ENCODE measurements at regions not wholly inside any gene's neighbourhood (a gene's known extent, or its start where the extent isn't known, plus 50 kb on each side); places are given as distances from the start of the nearest gene placed in this dataset.

GRCh38 chr6:19538096-19538495 is 299.1 kb upstream of the ID4 start (continued):
- TF ChIP-seq, protein P1, sequence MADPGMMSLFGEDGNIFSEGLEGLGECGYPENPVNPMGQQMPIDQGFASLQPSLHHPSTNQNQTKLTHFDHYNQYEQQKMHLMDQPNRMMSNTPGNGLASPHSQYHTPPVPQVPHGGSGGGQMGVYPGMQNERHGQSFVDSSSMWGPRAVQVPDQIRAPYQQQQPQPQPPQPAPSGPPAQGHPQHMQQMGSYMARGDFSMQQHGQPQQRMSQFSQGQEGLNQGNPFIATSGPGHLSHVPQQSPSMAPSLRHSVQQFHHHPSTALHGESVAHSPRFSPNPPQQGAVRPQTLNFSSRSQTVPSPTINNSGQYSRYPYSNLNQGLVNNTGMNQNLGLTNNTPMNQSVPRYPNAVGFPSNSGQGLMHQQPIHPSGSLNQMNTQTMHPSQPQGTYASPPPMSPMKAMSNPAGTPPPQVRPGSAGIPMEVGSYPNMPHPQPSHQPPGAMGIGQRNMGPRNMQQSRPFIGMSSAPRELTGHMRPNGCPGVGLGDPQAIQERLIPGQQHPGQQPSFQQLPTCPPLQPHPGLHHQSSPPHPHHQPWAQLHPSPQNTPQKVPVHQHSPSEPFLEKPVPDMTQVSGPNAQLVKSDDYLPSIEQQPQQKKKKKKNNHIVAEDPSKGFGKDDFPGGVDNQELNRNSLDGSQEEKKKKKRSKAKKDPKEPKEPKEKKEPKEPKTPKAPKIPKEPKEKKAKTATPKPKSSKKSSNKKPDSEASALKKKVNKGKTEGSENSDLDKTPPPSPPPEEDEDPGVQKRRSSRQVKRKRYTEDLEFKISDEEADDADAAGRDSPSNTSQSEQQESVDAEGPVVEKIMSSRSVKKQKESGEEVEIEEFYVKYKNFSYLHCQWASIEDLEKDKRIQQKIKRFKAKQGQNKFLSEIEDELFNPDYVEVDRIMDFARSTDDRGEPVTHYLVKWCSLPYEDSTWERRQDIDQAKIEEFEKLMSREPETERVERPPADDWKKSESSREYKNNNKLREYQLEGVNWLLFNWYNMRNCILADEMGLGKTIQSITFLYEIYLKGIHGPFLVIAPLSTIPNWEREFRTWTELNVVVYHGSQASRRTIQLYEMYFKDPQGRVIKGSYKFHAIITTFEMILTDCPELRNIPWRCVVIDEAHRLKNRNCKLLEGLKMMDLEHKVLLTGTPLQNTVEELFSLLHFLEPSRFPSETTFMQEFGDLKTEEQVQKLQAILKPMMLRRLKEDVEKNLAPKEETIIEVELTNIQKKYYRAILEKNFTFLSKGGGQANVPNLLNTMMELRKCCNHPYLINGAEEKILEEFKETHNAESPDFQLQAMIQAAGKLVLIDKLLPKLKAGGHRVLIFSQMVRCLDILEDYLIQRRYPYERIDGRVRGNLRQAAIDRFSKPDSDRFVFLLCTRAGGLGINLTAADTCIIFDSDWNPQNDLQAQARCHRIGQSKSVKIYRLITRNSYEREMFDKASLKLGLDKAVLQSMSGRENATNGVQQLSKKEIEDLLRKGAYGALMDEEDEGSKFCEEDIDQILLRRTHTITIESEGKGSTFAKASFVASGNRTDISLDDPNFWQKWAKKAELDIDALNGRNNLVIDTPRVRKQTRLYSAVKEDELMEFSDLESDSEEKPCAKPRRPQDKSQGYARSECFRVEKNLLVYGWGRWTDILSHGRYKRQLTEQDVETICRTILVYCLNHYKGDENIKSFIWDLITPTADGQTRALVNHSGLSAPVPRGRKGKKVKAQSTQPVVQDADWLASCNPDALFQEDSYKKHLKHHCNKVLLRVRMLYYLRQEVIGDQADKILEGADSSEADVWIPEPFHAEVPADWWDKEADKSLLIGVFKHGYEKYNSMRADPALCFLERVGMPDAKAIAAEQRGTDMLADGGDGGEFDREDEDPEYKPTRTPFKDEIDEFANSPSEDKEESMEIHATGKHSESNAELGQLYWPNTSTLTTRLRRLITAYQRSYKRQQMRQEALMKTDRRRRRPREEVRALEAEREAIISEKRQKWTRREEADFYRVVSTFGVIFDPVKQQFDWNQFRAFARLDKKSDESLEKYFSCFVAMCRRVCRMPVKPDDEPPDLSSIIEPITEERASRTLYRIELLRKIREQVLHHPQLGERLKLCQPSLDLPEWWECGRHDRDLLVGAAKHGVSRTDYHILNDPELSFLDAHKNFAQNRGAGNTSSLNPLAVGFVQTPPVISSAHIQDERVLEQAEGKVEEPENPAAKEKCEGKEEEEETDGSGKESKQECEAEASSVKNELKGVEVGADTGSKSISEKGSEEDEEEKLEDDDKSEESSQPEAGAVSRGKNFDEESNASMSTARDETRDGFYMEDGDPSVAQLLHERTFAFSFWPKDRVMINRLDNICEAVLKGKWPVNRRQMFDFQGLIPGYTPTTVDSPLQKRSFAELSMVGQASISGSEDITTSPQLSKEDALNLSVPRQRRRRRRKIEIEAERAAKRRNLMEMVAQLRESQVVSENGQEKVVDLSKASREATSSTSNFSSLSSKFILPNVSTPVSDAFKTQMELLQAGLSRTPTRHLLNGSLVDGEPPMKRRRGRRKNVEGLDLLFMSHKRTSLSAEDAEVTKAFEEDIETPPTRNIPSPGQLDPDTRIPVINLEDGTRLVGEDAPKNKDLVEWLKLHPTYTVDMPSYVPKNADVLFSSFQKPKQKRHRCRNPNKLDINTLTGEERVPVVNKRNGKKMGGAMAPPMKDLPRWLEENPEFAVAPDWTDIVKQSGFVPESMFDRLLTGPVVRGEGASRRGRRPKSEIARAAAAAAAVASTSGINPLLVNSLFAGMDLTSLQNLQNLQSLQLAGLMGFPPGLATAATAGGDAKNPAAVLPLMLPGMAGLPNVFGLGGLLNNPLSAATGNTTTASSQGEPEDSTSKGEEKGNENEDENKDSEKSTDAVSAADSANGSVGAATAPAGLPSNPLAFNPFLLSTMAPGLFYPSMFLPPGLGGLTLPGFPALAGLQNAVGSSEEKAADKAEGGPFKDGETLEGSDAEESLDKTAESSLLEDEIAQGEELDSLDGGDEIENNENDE (IDR thresholded peaks at IDR 0.05; ENCODE audit: insufficient replicate concordance, low read length) = no peak

Measured in H1 (cell line).